ENCODE measurements at regions not wholly inside any gene's neighbourhood (a gene's known extent, or its start where the extent isn't known, plus 50 kb on each side); places are given as distances from the start of the nearest gene placed in this dataset.

DNA sequence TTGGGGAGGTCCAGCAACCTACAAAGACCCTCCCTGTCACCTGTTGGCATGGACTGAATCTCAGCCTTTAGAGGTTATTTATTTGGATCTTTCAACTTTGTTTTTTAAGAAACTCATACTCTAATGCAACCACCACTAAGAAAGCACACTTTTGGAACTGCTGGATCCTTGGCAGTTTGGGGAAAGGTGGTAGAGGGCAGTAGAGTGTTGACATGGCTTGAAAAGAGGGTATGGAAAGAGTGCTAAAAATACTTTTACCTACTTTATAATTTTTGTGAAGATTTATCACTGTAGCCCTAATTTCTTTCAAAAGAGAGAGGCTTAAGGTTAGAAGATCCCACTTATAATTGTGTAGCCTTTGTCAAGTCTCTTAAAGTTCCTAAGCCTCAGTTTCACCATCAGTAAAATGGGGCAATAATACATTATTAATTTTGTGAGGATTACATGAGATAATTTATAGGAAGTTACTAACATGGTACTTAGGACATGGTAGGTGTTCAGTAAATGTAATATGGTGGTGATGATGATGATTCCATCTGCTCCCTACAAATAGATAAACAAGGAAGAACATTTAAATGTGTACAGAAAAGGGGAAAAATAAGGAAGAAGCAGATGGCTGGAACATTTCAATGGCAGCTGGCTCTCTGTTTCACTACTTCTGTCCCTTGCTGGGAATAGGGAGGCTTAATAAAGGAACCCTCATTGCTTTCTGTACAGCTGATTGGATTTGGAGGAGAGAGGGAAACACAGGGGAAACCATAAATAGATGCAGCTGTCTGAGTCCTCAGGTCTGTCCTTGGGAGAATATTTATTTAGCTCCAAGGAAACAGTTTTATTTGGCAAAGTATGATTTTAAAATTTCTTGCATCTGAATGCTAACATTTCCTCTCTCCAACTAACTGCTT lies 208.4 kb upstream of the ADAMTS9 start:
- no peak for TF ChIP-seq POLR2A (IDR thresholded peaks at IDR 0.05)
- no peak for TF ChIP-seq CTCF (IDR thresholded peaks at IDR 0.05)
- TF ChIP-seq POLR2AphosphoS5 (IDR thresholded peaks at IDR 0.05), result no peak
- intact Hi-C loops (cut with DNase I), result no loop called here
- H3K9me3 ChIP-seq, result no peaks in the 10 kb centered on the region
- no peaks in the 10 kb centered on the region for H3K27me3 ChIP-seq (replicated peaks; ENCODE audit: insufficient read depth)
- no peaks in the 10 kb centered on the region for H3K36me3 ChIP-seq
- no peak for DNase-seq (ENCODE audit: low spot score)
- no peaks in the 10 kb centered on the region for H3K4me1 ChIP-seq (replicated peaks)
- H3K4me3 ChIP-seq, result no peak overlapping the region
- no peak overlapping the region for H3K27ac ChIP-seq

DNA sequence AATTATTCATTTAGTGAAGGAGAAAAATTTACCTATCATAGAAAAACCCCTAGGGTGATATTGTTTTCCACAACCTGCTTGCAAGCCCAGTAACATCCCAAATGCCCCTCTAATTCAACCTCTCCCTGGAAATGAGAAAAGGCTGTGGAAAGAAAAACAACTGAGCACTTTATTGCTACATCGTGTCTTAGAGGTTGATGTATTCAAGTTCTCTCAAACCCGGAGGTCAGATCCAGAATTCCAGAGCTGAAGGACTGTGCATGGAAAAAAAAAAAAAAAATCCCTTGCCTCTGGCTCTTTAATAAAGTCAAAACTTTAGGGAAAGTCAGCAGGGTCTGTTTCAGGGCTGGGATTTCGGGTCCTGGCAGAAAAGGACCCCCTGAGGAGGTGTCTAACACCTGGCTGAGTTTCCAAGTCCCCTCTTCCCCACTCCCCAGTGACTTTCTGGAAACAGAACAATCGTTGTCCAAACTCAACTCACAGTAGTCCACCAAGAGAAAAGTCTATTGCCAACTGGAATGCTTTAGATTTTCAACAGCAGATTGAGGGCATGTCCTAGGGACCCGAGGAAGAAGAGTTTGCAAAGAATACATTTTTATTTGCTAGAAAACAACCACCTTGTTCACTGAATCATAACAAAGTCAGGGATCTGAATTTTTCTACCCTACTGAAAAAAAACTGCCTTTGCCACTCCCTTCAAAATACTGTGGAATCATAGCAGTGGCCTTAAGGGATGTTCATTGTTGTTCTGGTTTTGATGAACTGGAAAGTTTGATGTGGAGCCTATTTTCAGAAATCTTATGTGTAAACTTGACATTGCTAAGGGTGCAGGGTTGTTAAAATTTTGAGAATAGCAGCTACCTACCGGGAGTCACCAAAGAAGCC lies 207.5 kb upstream of the ADAMTS9 start:
- no peak for TF ChIP-seq POLR2A (IDR thresholded peaks at IDR 0.05)
- TF ChIP-seq CTCF (IDR thresholded peaks at IDR 0.05), result no peak
- TF ChIP-seq POLR2AphosphoS5 (IDR thresholded peaks at IDR 0.05), result no peak
- Histone ChIP-seq H3K4me3 (no peak overlapping the region), H3K27ac (no peak overlapping the region), H3K9me3 (no peaks in the 10 kb centered on the region), H3K27me3 (replicated peaks; ENCODE audit: insufficient read depth) (no peaks in the 10 kb centered on the region), H3K36me3 (no peaks in the 10 kb centered on the region), H3K4me1 (replicated peaks) (no peaks in the 10 kb centered on the region)
- no peak for DNase-seq (ENCODE audit: low spot score)
- intact Hi-C loops (cut with DNase I), result no loop called here
- WGBS, result 63% methylated on average over 6 of the region's 6 CpGs

- intact Hi-C loops (cut with DNase I), result no loop called here
- H3K27ac ChIP-seq, result no peak overlapping the region
- H3K4me3 ChIP-seq, result no peak overlapping the region
- H3K4me1 ChIP-seq (replicated peaks), result no peaks in the 10 kb centered on the region
- TF ChIP-seq POLR2AphosphoS5 (IDR thresholded peaks at IDR 0.05) (no peak), POLR2A (IDR thresholded peaks at IDR 0.05) (no peak), CTCF (IDR thresholded peaks at IDR 0.05) (no peak)
- H3K9me3 ChIP-seq, result no peaks in the 10 kb centered on the region
- 77% methylated on average over 5 of the region's 5 CpGs for WGBS
- H3K36me3 ChIP-seq, result no peaks in the 10 kb centered on the region
- DNase-seq (ENCODE audit: low spot score), result no peak
- H3K27me3 ChIP-seq (replicated peaks; ENCODE audit: insufficient read depth), result no peaks in the 10 kb centered on the region
These were observed 206.2 kb upstream of the ADAMTS9 start for GRCh38 chr3:64894006-64894405.

DNA sequence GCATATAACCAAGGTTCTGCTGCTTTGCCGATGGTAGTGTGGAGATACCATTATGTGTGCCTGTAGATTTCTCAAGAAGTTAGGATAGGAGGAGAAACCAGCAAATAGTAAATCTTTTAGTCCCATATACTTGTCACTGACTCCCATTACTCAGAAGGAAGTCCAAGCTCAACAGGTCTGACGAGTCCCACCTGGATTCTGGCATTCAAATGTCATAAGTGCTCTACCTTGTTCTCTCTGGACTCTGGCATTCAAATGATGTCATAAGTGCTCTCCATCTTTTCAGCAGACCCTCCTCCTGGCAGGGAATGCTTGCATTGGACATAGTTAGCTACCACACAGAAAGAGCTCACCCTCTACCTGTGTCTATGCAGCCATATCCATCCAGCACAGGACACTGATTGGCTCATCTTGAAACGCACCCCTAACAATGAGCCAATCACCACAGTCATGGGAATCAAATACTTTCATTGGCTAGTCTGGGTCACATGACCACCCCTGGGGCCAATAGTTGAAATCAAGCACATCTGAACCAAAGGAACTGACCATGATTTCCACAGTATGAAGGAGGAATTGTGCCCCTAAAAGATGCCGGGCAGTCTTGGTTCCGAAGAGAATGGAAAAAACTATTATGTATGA lies 205.0 kb upstream of the ADAMTS9 start:
- H3K4me3 ChIP-seq, result no peak overlapping the region
- TF ChIP-seq CTCF (IDR thresholded peaks at IDR 0.05), result no peak
- TF ChIP-seq POLR2AphosphoS5 (IDR thresholded peaks at IDR 0.05), result no peak
- no peak for TF ChIP-seq POLR2A (IDR thresholded peaks at IDR 0.05)
- H3K36me3 ChIP-seq, result no peaks in the 10 kb centered on the region
- intact Hi-C loops (cut with DNase I), result no loop called here
- WGBS, result 92% methylated on average over 5 of the region's 5 CpGs
- no peaks in the 10 kb centered on the region for H3K27me3 ChIP-seq (replicated peaks; ENCODE audit: insufficient read depth)
- DNase-seq (ENCODE audit: low spot score), result no peak
- H3K4me1 ChIP-seq (replicated peaks), result no peaks in the 10 kb centered on the region
- no peaks in the 10 kb centered on the region for H3K9me3 ChIP-seq
- no peak overlapping the region for H3K27ac ChIP-seq
